Tibial nerve (tissue), 4 donors: ENCODE measurements at regions not wholly inside any gene's neighbourhood (a gene's known extent, or its start where the extent isn't known, plus 50 kb on each side); places are given as distances from the start of the nearest gene placed in this dataset.

ENCODE experiments used
- DNase-seq, 2 donors: peaks; one replicate each; pipeline ENCODE4 v3.0.0-alpha.2; 2019; ENCODE audit warnings: low spot score in 2 of 2
- H3K27ac ChIP-seq, 4 donors: fragments of 200-600 bp; sonication (generic) in 3 of 4; one replicate each; pipeline ENCODE4 v1.5.1; 2017 to 2019; ENCODE audit warnings: mild to moderate bottlenecking in 1 of 4
- H3K27me3 ChIP-seq, 2 donors: fragments of 200-600 bp; sonication (generic) in 1 of 2; one replicate each; pipeline versions ENCODE4 v1.5.1 to v1.6.0; 2017 to 2019
- H3K36me3 ChIP-seq, 3 donors: fragments of 200-600 bp; sonication (generic); one replicate each; pipeline ENCODE4 v1.5.1; 2018 to 2019
- H3K4me1 ChIP-seq, 4 donors: fragments of 200-600 bp; sonication (generic) in 3 of 4; one replicate each; pipeline ENCODE4 v1.5.1; 2017 to 2019
- H3K4me3 ChIP-seq, 4 donors: fragments of 200-600 bp; sonication (generic) in 3 of 4; one replicate each; pipeline ENCODE4 v1.5.1; 2017 to 2019; ENCODE audit warnings: mild to moderate bottlenecking in 1 of 4, moderate library complexity in 1 of 4
- H3K9me3 ChIP-seq, 4 donors: fragments of 200-600 bp; sonication (generic) in 3 of 4; one replicate each; pipeline ENCODE4 v1.5.1; 2017 to 2019
- CTCF ChIP-seq, 5 experiments: fragments of 200-600 bp in 3 of 5; fragments of 450-650 bp in 2 of 5; sonication (generic) in 3 of 5; IDR thresholded peaks; one replicate each; pipeline ENCODE4 v1.5.1; 2016 to 2019; ENCODE audit warnings: antibody characterized with exemption in 5 of 5, mild to moderate bottlenecking in 3 of 5, moderate library complexity in 2 of 5
- EP300 ChIP-seq, 2 donors: sonication (generic); formaldehyde crosslinking; IDR thresholded peaks; one replicate each; pipeline ENCODE4 v1.6.1; 2017; ENCODE audit warnings: antibody characterized with exemption in 2 of 2, mild to moderate bottlenecking in 1 of 2
- POLR2A ChIP-seq, 2 donors: fragments of 450-650 bp; IDR thresholded peaks; one replicate each; pipeline ENCODE4 v1.6.1; 2017; ENCODE audit warnings: antibody characterized with exemption in 2 of 2, mild to moderate bottlenecking in 2 of 2, moderate library complexity in 2 of 2
- WGBS, 2 donors: methylation state at CpG; one replicate each; pipeline ENCODE4 v1.1.5; 2018; 5-methylcytosine and 5-hydroxymethylcytosine counted together

- H3K4me1 ChIP-seq, result peaks cover 0 to 52% (median 7%) of the 10 kb centered on the region in 4 donors
- TF ChIP-seq CTCF (IDR thresholded peaks at IDR 0.05) (no peak), EP300 (IDR thresholded peaks at IDR 0.05) (no peak), POLR2A (IDR thresholded peaks at IDR 0.05) (no peak)
- WGBS, 2 donors, result 69 to 72% methylated on average over 2 of the region's 2 CpGs
- peak overlapping the region in 2 of 4 donors; percentile 66 to 74 for H3K27ac ChIP-seq
- H3K36me3 ChIP-seq, result no peaks in the 10 kb centered on the region
- peaks cover 0 to 4% of the 10 kb centered on the region in 2 donors for H3K27me3 ChIP-seq
- no peaks in the 10 kb centered on the region for H3K9me3 ChIP-seq
- no peak overlapping the region for H3K4me3 ChIP-seq
- no peak for DNase-seq
Observed at GRCh38 chr15:96051598-96051997, 278.9 kb upstream of the NR2F2 start.

GRCh38 chr15:96052154-96052553, 278.3 kb upstream of the NR2F2 start:
- no peak for DNase-seq
- no peak overlapping the region for H3K4me3 ChIP-seq
- H3K9me3 ChIP-seq, result no peaks in the 10 kb centered on the region
- 80 to 81% methylated on average over 4 of the region's 4 CpGs for WGBS, 2 donors
- H3K27me3 ChIP-seq, result peaks cover 0 to 4% of the 10 kb centered on the region in 2 donors
- no peaks in the 10 kb centered on the region for H3K36me3 ChIP-seq
- TF ChIP-seq CTCF (IDR thresholded peaks at IDR 0.05) (no peak), POLR2A (IDR thresholded peaks at IDR 0.05) (no peak), EP300 (IDR thresholded peaks at IDR 0.05) (no peak)
- H3K4me1 ChIP-seq, result peaks cover 0 to 46% (median 4%) of the 10 kb centered on the region in 4 donors
- H3K27ac ChIP-seq, result peak overlapping the region in 3 of 4 donors; percentile 4 to 74 (median 66)

- TF ChIP-seq EP300 (IDR thresholded peaks at IDR 0.05) (no peak), CTCF (IDR thresholded peaks at IDR 0.05) (no peak), POLR2A (IDR thresholded peaks at IDR 0.05) (no peak)
- WGBS, 2 donors, result 66 to 69% methylated on average over 17 to 18 of the region's 18 CpGs
- peak overlapping the region in 3 of 4 donors; percentile 15 to 37 (median 24) for H3K4me3 ChIP-seq
- peak overlapping the region; percentile 4 to 74 (median 47) for H3K27ac ChIP-seq
- no peak for DNase-seq
- H3K9me3 ChIP-seq, result no peaks in the 10 kb centered on the region
- H3K4me1 ChIP-seq, result peaks cover 0 to 42% (median 3%) of the 10 kb centered on the region in 4 donors
- no peaks in the 10 kb centered on the region for H3K36me3 ChIP-seq
- H3K27me3 ChIP-seq, result peaks cover 0 to 4% of the 10 kb centered on the region in 2 donors
Observed at GRCh38 chr15:96052572-96053030, 277.9 kb upstream of the NR2F2 start.

- Histone ChIP-seq H3K9me3 (no peaks in the 10 kb centered on the region), H3K4me3 (peak overlapping the region; percentile 8 to 37 (median 20)), H3K4me1 (peaks cover 0 to 36% (median 3%) of the 10 kb centered on the region in 4 donors), H3K27me3 (peaks cover 0 to 4% of the 10 kb centered on the region in 2 donors), H3K36me3 (no peaks in the 10 kb centered on the region), H3K27ac (peak overlapping the region; percentile 4 to 74 (median 47))
- DNase-seq, result peak in 1 of 2 donors; percentile 16
- 28 to 30% methylated on average over 32 to 36 of the region's 36 CpGs for WGBS, 2 donors
- no peak for TF ChIP-seq POLR2A (IDR thresholded peaks at IDR 0.05)
- no peak for TF ChIP-seq EP300 (IDR thresholded peaks at IDR 0.05)
- no peak for TF ChIP-seq CTCF (IDR thresholded peaks at IDR 0.05)
Observed at GRCh38 chr15:96053031-96053780, 277.3 kb upstream of the NR2F2 start.

GRCh38 chr15:96053781-96054428, 276.6 kb upstream of the NR2F2 start:
- no peaks in the 10 kb centered on the region for H3K9me3 ChIP-seq
- H3K27me3 ChIP-seq, result peaks cover 0 to 4% of the 10 kb centered on the region in 2 donors
- WGBS, 2 donors, result 38 to 44% methylated on average over 14 of the region's 14 CpGs
- H3K4me1 ChIP-seq, result peaks cover 0 to 35% (median 3%) of the 10 kb centered on the region in 4 donors
- TF ChIP-seq CTCF (IDR thresholded peaks at IDR 0.05) (no peak), POLR2A (IDR thresholded peaks at IDR 0.05) (no peak), EP300 (IDR thresholded peaks at IDR 0.05) (no peak)
- H3K27ac ChIP-seq, result peak overlapping the region in 3 of 4 donors; percentile 28 to 74 (median 66)
- H3K4me3 ChIP-seq, result peak overlapping the region; percentile 8 to 37 (median 20)
- no peaks in the 10 kb centered on the region for H3K36me3 ChIP-seq
- no peak for DNase-seq
